GDM1 (cell line): ENCODE measurements at regions not wholly inside any gene's neighbourhood (a gene's known extent, or its start where the extent isn't known, plus 50 kb on each side); places are given as distances from the start of the nearest gene placed in this dataset.

Experiments
- DNase-seq: peaks from one replicate; lab custom pipeline; 2025; lab: John Stamatoyannopoulos, UW

GRCh38 chr1:63042278-63042677, 258.3 kb downstream of the ATG4C start:
- DNase-seq: no peak

GRCh38 chr1:63046539-63046938, 262.6 kb downstream of the ATG4C start:
- no peak for DNase-seq

- no peak for DNase-seq
Measured at GRCh38 chr1:63049135-63049534, 265.2 kb downstream of the ATG4C start.

- no peak for DNase-seq
Measured at GRCh38 chr1:63051356-63051755, 267.4 kb downstream of the ATG4C start.

- no peak for DNase-seq
Measured at GRCh38 chr1:63051886-63052285, 268.0 kb downstream of the ATG4C start.

- DNase-seq: no peak
Measured at GRCh38 chr1:63054184-63054583, 268.2 kb upstream of the FOXD3 start.

GRCh38 chr1:63063367-63063766, 259.0 kb upstream of the FOXD3 start:
- no peak for DNase-seq

- DNase-seq: no peak
Measured at GRCh38 chr1:63064135-63064534, 258.2 kb upstream of the FOXD3 start.

- DNase-seq: no peak
Measured at GRCh38 chr1:63068626-63069025, 253.7 kb upstream of the FOXD3 start.

- DNase-seq: no peak
Measured at GRCh38 chr1:63069214-63069613, 253.2 kb upstream of the FOXD3 start.

GRCh38 chr1:63073309-63074306, 248.8 kb upstream of the FOXD3 start:
- no peak for DNase-seq

GRCh38 chr1:63074321-63074720, 248.0 kb upstream of the FOXD3 start:
- DNase-seq: no peak

GRCh38 chr1:63082766-63083165, 239.6 kb upstream of the FOXD3 start:
- no peak for DNase-seq

- no peak for DNase-seq
Measured at GRCh38 chr1:63087966-63088365, 234.4 kb upstream of the FOXD3 start.

GRCh38 chr1:63099188-63099587, 223.2 kb upstream of the FOXD3 start:
- no peak for DNase-seq

- no peak for DNase-seq
Measured at GRCh38 chr1:63101336-63101735, 221.0 kb upstream of the FOXD3 start.

- DNase-seq: no peak
Measured at GRCh38 chr1:63103682-63104081, 218.7 kb upstream of the FOXD3 start.

GRCh38 chr1:63107066-63107465, 215.3 kb upstream of the FOXD3 start:
- DNase-seq: no peak

GRCh38 chr1:63108206-63108605, 214.2 kb upstream of the FOXD3 start:
- no peak for DNase-seq

- DNase-seq: no peak
Measured at GRCh38 chr1:63112155-63112900, 210.0 kb upstream of the FOXD3 start.

GRCh38 chr1:63115527-63115926, 206.8 kb upstream of the FOXD3 start:
- DNase-seq: no peak

GRCh38 chr1:63116016-63116415, 206.4 kb upstream of the FOXD3 start:
- no peak for DNase-seq

- no peak for DNase-seq
Measured at GRCh38 chr1:63119575-63120155, 202.7 kb upstream of the FOXD3 start.
